Calu3 (cell line): ENCODE measurements at regions not wholly inside any gene's neighbourhood (a gene's known extent, or its start where the extent isn't known, plus 50 kb on each side); places are given as distances from the start of the nearest gene placed in this dataset. TPM values are rescaled to one million over a fixed set of nuclear protein-coding genes. Genes with fewer than 3 reads are reported as not detected.

ENCODE experiments used
- BruUV-seq: library from RNA; stranded (reverse); fragments of 400-500 nt; replicated peaks from 2 replicates; lab custom pipeline; 2021; lab: Mats Ljungman, UMichigan
- CTCF ChIA-PET: fragments of 300-600 bp; sonication (Branson Sonifier 250); formaldehyde crosslinking; loops from one replicate; lab custom pipeline; 2022; ENCODE audit warnings: antibody characterized with exemption; lab: Charles Lee
- DNase-seq: peaks from one replicate; pipeline ENCODE4 v3.0.0; 2022
- H3K27ac Mint-ChIP-seq: one replicate; pipeline ENCODE4 v1.8.0; 2022; ENCODE audit warnings: mixed read lengths; ENCODE audit not compliant: unreplicated experiment
- H3K27me3 Mint-ChIP-seq: one replicate; pipeline ENCODE4 v1.8.0; 2022; ENCODE audit warnings: mixed read lengths; ENCODE audit not compliant: unreplicated experiment
- H3K36me3 Mint-ChIP-seq: one replicate; pipeline ENCODE4 v1.8.0; 2022; ENCODE audit warnings: mild to moderate bottlenecking, moderate library complexity, mixed read lengths; ENCODE audit not compliant: insufficient read depth, unreplicated experiment
- H3K4me1 Mint-ChIP-seq: one replicate; pipeline ENCODE4 v1.8.0; 2022; ENCODE audit warnings: mild to moderate bottlenecking, low read depth, mixed read lengths; ENCODE audit not compliant: unreplicated experiment
- H3K4me3 Mint-ChIP-seq: one replicate; pipeline ENCODE4 v1.8.0; 2022; ENCODE audit warnings: mild to moderate bottlenecking, low read depth, moderate library complexity, mixed read lengths; ENCODE audit not compliant: unreplicated experiment
- H3K9me3 Mint-ChIP-seq: one replicate; pipeline ENCODE4 v1.8.0; 2022; ENCODE audit warnings: low read depth, mixed read lengths; ENCODE audit not compliant: unreplicated experiment
- CTCF ChIP-seq: fragments of 200-600 bp; IDR thresholded peaks from one replicate; pipeline ENCODE4 v1.8.0; 2022; ENCODE audit warnings: antibody characterized with exemption; ENCODE audit not compliant: unreplicated experiment
- intact Hi-C: fragments of 100-400 bp; cut with micrococcal nuclease; formaldehyde crosslinking; loops from one replicate; pipeline ENCODE4 v1.10.0; 2022; ENCODE audit not compliant: unreplicated experiment
- microRNA-seq: library from miRNA; unstranded; fragments of <30 nt; microRNA quantifications from one replicate; pipeline ENCODE4 v1.2.0, GENCODE V29; 2022

- no TSS peak for BruUV-seq
- no peaks in the 10 kb centered on the region for H3K36me3 Mint-ChIP-seq
- no peak overlapping the region for H3K4me3 Mint-ChIP-seq
- no peak for TF ChIP-seq CTCF
- no peak for DNase-seq
- peaks cover 64% of the 10 kb centered on the region for H3K27me3 Mint-ChIP-seq
- CTCF ChIA-PET = no interaction called here
- H3K27ac Mint-ChIP-seq = no peak overlapping the region
- no peaks in the 10 kb centered on the region for H3K4me1 Mint-ChIP-seq
- no peaks in the 10 kb centered on the region for H3K9me3 Mint-ChIP-seq
- intact Hi-C loops = no loop called here
Observed at GRCh38 chr11:19291064-19291463, 50.3 kb upstream of the E2F8 start.

Small RNA genes lying in the stretch of these regions (microRNA-seq; reads per million reads assigned to microRNA genes)
- not detected for gene MIR4486
